Fibroblast of the aortic adventitia (primary cell): ENCODE measurements at regions not wholly inside any gene's neighbourhood (a gene's known extent, or its start where the extent isn't known, plus 50 kb on each side); places are given as distances from the start of the nearest gene placed in this dataset.

ENCODE experiments used
- DNase-seq: peaks from one replicate; pipeline ENCODE4 v3.0.0-alpha.2; 2010; ENCODE audit warnings: low read depth
- H3K4me3 ChIP-seq: 2 replicates; pipeline ENCODE4 v1.5.1; 2011; ENCODE audit warnings: low read depth, mild to moderate bottlenecking, control low read depth, low read length, moderate library complexity
- TF ChIP-seq, protein P1 (sequence below): IDR thresholded peaks from 2 replicates; pipeline ENCODE4 v1.5.1; 2011; ENCODE audit warnings: mild to moderate bottlenecking, low read length, control low read depth, inconsistent platforms; ENCODE audit not compliant: insufficient read depth

DNA sequence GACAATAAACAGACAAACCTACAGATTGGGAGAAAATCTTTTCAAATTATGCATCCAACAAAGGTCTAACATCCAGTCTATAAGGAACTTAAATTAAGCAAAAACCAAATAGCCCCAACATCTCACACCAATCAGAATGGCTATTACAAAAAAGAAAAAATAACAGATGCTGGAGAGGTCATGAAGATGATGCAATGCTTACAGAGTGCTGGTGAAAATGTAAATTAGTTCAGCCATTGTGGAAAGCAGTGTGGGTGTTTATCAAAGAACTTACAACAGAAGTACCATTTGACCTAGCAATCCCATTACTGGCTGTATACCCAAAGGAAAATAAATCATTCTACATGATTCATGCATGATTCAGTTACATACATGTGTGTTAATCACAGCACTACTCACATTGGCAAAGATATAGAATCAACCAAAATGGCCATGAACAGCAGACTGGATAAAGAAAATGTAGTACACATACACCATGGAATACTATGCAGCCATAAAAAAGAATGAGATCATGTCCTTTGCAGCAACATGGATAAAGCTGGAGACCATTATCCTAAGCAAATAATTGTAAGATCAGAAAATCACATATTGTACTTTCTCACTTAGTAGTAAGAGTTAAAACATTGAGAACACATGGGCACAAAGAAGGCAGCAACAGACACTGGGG, 223.9 kb upstream of the WSB1 start:
- H3K4me3 ChIP-seq, result no peak overlapping the region
- no peak for DNase-seq
- TF ChIP-seq, protein P1, sequence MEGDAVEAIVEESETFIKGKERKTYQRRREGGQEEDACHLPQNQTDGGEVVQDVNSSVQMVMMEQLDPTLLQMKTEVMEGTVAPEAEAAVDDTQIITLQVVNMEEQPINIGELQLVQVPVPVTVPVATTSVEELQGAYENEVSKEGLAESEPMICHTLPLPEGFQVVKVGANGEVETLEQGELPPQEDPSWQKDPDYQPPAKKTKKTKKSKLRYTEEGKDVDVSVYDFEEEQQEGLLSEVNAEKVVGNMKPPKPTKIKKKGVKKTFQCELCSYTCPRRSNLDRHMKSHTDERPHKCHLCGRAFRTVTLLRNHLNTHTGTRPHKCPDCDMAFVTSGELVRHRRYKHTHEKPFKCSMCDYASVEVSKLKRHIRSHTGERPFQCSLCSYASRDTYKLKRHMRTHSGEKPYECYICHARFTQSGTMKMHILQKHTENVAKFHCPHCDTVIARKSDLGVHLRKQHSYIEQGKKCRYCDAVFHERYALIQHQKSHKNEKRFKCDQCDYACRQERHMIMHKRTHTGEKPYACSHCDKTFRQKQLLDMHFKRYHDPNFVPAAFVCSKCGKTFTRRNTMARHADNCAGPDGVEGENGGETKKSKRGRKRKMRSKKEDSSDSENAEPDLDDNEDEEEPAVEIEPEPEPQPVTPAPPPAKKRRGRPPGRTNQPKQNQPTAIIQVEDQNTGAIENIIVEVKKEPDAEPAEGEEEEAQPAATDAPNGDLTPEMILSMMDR, result no peak

DNA sequence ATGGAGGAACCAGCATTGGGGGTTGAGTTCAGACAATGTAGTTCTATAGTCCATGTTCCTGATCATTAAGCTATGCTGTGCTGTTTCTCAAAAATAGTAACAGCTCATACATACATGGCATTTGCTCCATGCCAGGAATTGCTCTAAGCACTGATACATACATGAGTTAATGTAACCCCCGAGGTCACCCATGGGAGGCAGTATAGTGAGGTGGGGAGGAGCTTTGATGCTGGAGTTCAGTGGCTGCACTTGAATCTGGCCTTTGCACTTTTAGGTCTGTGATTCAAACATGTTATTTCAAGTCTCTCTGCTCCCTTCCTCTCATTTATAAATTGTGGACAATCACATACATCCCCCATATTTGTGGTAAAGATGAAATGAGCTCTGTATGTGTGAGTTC, 223.1 kb upstream of the WSB1 start:
- no peak overlapping the region for H3K4me3 ChIP-seq
- DNase-seq, result no peak
- TF ChIP-seq, protein P1, result no peak

DNA sequence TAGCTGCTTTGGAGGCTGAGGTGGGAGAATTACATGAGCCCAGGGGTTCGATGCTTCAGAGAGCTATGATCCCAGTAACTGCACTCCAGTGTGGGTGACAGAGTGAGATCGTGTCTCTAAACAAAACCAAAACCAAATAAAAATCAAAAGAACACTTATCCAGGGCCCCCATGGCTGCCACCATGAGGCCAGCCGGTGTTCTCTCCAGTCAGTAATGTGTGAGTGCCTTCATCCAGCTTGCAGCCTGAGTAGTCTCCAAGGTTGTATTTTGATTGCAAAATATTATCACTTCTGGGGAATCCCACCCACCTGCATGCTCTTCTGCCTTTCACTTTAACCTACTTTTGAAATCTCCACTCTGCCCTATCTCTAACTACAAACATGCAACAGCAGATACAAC, 221.0 kb upstream of the WSB1 start:
- TF ChIP-seq, protein P1, result no peak
- no peak overlapping the region for H3K4me3 ChIP-seq
- DNase-seq, result no peak

DNA sequence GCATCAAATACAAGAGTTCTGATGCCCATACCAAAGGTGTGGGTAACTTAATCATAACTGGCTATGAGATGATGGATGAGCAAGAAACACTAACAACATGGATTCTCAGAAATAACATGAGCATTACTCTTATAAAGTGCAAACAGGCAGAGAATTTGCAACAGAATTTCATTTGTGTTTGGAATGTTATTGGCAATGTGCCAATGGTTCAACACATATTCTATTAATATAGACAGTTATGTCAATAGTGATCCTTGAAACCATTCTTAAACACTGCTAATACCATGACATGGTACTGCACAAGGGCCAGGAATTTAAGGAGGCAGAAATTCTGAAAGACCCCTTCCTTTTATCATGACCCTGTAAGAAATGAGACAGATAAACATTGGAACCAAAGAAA, 217.1 kb upstream of the WSB1 start:
- TF ChIP-seq, protein P1, result no peak
- no peak for DNase-seq
- H3K4me3 ChIP-seq, result no peak overlapping the region

DNA sequence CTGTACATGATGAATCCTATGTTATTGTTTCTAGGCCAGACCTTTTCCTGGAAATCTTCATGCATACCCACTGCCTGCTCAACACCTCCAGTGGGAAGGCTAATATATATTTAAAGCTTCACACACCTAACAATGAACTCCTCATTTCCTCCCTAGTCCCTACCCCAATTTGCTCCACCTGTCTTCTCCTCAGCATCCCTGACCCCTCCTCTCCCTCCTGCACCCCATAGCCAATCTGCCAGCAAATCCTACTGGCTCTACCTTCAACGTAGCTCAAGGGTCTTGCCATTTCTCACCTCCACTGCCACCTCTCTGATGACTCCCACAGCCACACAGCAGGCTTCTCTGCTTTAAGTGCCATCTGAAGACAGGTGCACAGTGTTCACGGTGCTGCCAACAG, 215.6 kb upstream of the WSB1 start:
- no peak for DNase-seq
- TF ChIP-seq, protein P1, result no peak
- no peak overlapping the region for H3K4me3 ChIP-seq

DNA sequence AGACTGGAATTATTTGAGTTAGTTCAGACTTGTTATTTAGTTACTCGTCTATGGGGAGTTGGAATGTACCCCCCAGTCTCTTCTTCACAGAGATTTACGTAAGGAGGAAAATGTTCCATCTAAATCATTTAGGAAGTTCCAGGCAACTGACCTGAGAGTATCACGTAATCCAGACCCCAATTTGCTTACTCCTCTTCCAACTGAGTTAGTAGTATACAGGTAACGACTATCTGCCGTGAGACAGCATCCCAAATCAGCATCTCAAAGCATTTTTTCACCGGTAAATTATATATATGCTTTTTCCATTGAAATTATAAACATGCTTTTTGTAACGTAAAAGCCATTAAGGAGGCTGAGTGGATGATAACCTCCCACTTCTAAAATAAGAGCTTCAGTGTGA, 214.3 kb upstream of the WSB1 start:
- no peak overlapping the region for H3K4me3 ChIP-seq
- TF ChIP-seq, protein P1, result no peak
- DNase-seq, result no peak
